Gastrocnemius medialis (tissue), 4 donors: ENCODE measurements at regions not wholly inside any gene's neighbourhood (a gene's known extent, or its start where the extent isn't known, plus 50 kb on each side); places are given as distances from the start of the nearest gene placed in this dataset.
"Not testable (repeated sequence)": the region's sequence is repeated elsewhere in the genome, so short reads cannot be mapped to it uniquely, and the experiment has no call there.

Source experiments
- ATAC-seq, 2 donors: fragments of 150-250 bp; one replicate each; pipeline ENCODE4 v1.9.1; 2016
- DNase-seq, 2 donors: peaks; one replicate each; pipeline ENCODE4 v3.0.0-alpha.2; 2019
- H3K27ac ChIP-seq, 4 donors: fragments of 200-600 bp; sonication (generic); 1 replicate in 1 of 4; 2 replicates in 3 of 4; pipeline ENCODE4 v1.5.1; 2016 to 2018; ENCODE audit warnings: mild to moderate bottlenecking in 2 of 4, moderate library complexity in 1 of 4
- H3K27me3 ChIP-seq, 3 donors: fragments of 200-600 bp; sonication (generic) in 2 of 3; 1 replicate in 1 of 3; 2 replicates in 2 of 3; pipeline versions ENCODE4 v1.5.1 to v1.6.0; 2016 to 2019; ENCODE audit warnings: mild to moderate bottlenecking in 1 of 3, moderate library complexity in 1 of 3
- H3K36me3 ChIP-seq, 2 donors: fragments of 200-600 bp; sonication (generic) in 1 of 2; one replicate each; pipeline ENCODE4 v1.5.1; 2017 to 2018
- H3K4me1 ChIP-seq, 2 donors: fragments of 200-600 bp; sonication (generic) in 1 of 2; one replicate each; pipeline ENCODE4 v1.5.1; 2016 to 2017; ENCODE audit warnings: mild to moderate bottlenecking in 2 of 2
- H3K4me3 ChIP-seq, 4 donors: fragments of 200-600 bp; sonication (generic) in 3 of 4; 1 replicate in 1 of 4; 2 replicates in 3 of 4; pipeline ENCODE4 v1.5.1; 2016 to 2019; ENCODE audit warnings: mild to moderate bottlenecking in 2 of 4
- H3K9me3 ChIP-seq, 3 donors: fragments of 200-600 bp; sonication (generic) in 2 of 3; 1 replicate in 1 of 3; 2 replicates in 2 of 3; pipeline ENCODE4 v1.5.1; 2016 to 2019
- POLR2A ChIP-seq, 2 donors: fragments of 450-650 bp; IDR thresholded peaks; one replicate each; pipeline ENCODE4 v1.6.1; 2017; ENCODE audit warnings: antibody characterized with exemption in 2 of 2, mild to moderate bottlenecking in 2 of 2, moderate library complexity in 2 of 2
- in situ Hi-C, 4 donors: fragments of 200-750 bp; cut with MboI; loops; one replicate each; pipeline versions ENCODE4 v1.15.0 to v1.8.0; 2017; ENCODE audit warnings: low sequenced_read_pairs in 4 of 4
- intact Hi-C: fragments of 100-400 bp; cut with DNase I; formaldehyde crosslinking; loops from one replicate; pipeline ENCODE4 v1.15.1; 2023; ENCODE audit warnings: low total_unique reads
- TF ChIP-seq, protein P1 (sequence below), 5 experiments: fragments of 450-650 bp in 3 of 5; fragments of 200-600 bp in 2 of 5; sonication (generic) in 2 of 5; IDR thresholded peaks in 4 of 5; conservative IDR thresholded peaks in 1 of 5; 1 replicate in 4 of 5; 2 replicates in 1 of 5; pipeline ENCODE4 v1.5.1; 2016 to 2019; ENCODE audit warnings: antibody characterized with exemption in 5 of 5, mild to moderate bottlenecking in 3 of 5, moderate library complexity in 3 of 5

GRCh38 chr5:173391031-173391430 is 62.8 kb upstream of the STC2 start:
- DNase-seq, result no peak

GRCh38 chr5:173387293-173387692 is 59.1 kb upstream of the STC2 start:
- H3K36me3 ChIP-seq, H3K27ac ChIP-seq, H3K4me1 ChIP-seq, ATAC-seq, DNase-seq, intact Hi-C loops, in situ Hi-C loops, H3K27me3 ChIP-seq, H3K4me3 ChIP-seq, H3K9me3 ChIP-seq: not testable (repeated sequence)

More at GRCh38 chr5:173391031-173391430, 62.8 kb upstream of the STC2 start:
- in situ Hi-C loops, result no loop called here
- TF ChIP-seq, protein P1, sequence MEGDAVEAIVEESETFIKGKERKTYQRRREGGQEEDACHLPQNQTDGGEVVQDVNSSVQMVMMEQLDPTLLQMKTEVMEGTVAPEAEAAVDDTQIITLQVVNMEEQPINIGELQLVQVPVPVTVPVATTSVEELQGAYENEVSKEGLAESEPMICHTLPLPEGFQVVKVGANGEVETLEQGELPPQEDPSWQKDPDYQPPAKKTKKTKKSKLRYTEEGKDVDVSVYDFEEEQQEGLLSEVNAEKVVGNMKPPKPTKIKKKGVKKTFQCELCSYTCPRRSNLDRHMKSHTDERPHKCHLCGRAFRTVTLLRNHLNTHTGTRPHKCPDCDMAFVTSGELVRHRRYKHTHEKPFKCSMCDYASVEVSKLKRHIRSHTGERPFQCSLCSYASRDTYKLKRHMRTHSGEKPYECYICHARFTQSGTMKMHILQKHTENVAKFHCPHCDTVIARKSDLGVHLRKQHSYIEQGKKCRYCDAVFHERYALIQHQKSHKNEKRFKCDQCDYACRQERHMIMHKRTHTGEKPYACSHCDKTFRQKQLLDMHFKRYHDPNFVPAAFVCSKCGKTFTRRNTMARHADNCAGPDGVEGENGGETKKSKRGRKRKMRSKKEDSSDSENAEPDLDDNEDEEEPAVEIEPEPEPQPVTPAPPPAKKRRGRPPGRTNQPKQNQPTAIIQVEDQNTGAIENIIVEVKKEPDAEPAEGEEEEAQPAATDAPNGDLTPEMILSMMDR (IDR thresholded peaks at IDR 0.05 in 4 of 5, conservative IDR thresholded peaks at IDR 0.05 in 1 of 5), result no peak
- no peak for TF ChIP-seq POLR2A (IDR thresholded peaks at IDR 0.05)
- intact Hi-C loops, result no loop called here
- no peak for ATAC-seq
- Histone ChIP-seq H3K27ac (no peak overlapping the region), H3K36me3 (no peaks in the 10 kb centered on the region), H3K9me3 (peaks cover 0 to 4% (median 0%) of the 10 kb centered on the region in 3 donors), H3K27me3 (no peaks in the 10 kb centered on the region), H3K4me3 (no peak overlapping the region), H3K4me1 (no peaks in the 10 kb centered on the region)

DNA sequence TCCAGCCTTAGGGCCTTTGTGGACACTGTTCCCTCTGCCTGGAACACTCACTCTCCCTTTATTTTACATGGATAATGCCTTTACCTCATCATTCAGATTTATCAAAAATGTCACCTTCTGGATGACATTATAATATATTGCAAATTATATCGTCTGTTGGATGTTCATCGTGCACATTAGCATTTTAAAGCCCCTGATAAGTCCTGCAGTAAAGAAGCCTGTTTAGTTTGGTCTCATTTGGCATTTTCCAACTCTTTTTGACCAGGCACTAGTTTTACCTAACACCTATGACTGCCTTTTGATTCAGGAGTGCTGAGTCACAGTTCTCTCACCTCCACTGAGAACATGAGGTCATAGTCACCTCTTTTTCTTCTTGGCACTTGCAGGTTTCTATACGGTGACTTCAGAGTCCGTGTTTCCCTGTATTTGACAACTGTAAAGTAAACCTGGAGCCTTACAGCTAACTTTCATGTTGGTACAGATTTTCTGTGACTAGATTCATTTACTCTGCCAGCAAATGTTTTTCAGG is 57.7 kb upstream of the STC2 start:
- Histone ChIP-seq H3K36me3 (no peaks in the 10 kb centered on the region), H3K9me3 (no peaks in the 10 kb centered on the region), H3K4me1 (no peaks in the 10 kb centered on the region), H3K27ac (no peak overlapping the region), H3K27me3 (no peaks in the 10 kb centered on the region), H3K4me3 (no peak overlapping the region)
- no peak for TF ChIP-seq POLR2A (IDR thresholded peaks at IDR 0.05)
- TF ChIP-seq, protein P1 (IDR thresholded peaks at IDR 0.05 in 4 of 5, conservative IDR thresholded peaks at IDR 0.05 in 1 of 5), result no peak
- DNase-seq (no peak), ATAC-seq (no peak)
- in situ Hi-C loops (no loop called here), intact Hi-C loops (no loop called here)

DNA sequence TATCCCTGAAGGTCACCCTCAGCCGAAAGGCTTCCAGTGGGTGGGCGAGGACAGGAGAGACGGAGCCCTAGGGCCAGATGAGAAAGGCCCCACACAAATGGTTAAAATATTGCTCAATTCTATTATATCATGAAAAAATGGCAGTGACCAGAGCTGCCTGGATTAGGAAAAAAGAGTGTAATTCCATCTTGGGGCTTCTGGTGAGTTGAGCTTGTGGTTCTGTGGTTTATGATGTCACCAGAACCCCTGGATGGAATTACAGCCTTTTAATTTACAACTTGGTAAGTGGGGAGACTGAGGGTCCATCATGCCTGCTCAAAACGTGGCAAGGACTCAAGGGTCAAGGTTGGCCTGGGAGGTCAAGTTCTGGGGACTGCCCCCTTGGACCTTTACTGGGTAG is 55.5 kb upstream of the STC2 start:
- ATAC-seq (no peak), DNase-seq (no peak)
- Histone ChIP-seq H3K4me3 (no peak overlapping the region), H3K27me3 (no peaks in the 10 kb centered on the region), H3K4me1 (no peaks in the 10 kb centered on the region), H3K36me3 (no peaks in the 10 kb centered on the region), H3K9me3 (no peaks in the 10 kb centered on the region), H3K27ac (no peak overlapping the region)
- in situ Hi-C loops (no loop called here), intact Hi-C loops (no loop called here)
- TF ChIP-seq, protein P1 (IDR thresholded peaks at IDR 0.05 in 4 of 5, conservative IDR thresholded peaks at IDR 0.05 in 1 of 5), result no peak
- TF ChIP-seq POLR2A (IDR thresholded peaks at IDR 0.05), result no peak

- no peak for DNase-seq
- intact Hi-C loops (no loop called here), in situ Hi-C loops (no loop called here)
- no peak overlapping the region for H3K27ac ChIP-seq
- no peaks in the 10 kb centered on the region for H3K9me3 ChIP-seq
- H3K36me3 ChIP-seq, result no peaks in the 10 kb centered on the region
- no peak for TF ChIP-seq POLR2A (IDR thresholded peaks at IDR 0.05)
- TF ChIP-seq, protein P1 (IDR thresholded peaks at IDR 0.05 in 4 of 5, conservative IDR thresholded peaks at IDR 0.05 in 1 of 5), result no peak
- ATAC-seq, result no peak
- no peak overlapping the region for H3K4me3 ChIP-seq
- no peaks in the 10 kb centered on the region for H3K27me3 ChIP-seq
- H3K4me1 ChIP-seq, result no peaks in the 10 kb centered on the region
These were observed 50.5 kb upstream of the STC2 start for GRCh38 chr5:173378727-173379126.
